ENCODE measurements at regions not wholly inside any gene's neighbourhood (a gene's known extent, or its start where the extent isn't known, plus 50 kb on each side); places are given as distances from the start of the nearest gene placed in this dataset.

DNA sequence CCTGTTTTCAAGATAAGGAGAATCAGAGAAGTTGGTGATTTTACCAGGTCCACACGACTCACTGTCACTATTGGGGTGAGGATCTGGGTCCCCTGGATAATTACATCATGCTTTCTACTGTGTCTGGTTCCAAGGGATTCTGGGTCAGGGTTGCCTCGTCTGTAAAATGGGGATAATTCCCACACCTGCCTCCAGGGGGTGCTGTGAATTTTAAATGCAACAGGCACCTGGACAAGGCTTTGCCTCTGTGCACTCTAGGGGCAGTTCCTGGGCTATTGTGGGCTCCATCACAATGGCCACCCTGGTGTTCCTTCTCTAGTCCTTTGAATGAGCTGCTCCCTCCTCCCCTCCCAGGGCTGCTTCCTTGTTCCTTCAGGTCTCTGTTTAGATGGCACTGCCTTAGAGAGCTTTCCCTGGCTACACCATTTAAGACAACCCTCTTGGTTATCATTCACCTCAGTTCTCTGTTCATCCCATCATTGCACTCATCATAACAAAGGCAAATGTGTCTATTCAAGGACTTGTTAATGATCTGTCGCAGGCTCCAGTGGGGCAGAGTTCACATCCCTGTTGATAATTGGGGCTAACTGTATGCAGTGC, 178.6 kb downstream of the MIAT start:
- TF ChIP-seq CTCF (IDR thresholded peaks at IDR 0.05) (peak; percentile 32 to 64 (median 56)), POLR2A (IDR thresholded peaks at IDR 0.05) (no peak)

Data from adrenal gland (tissue), 5 donors.